Activated T-helper 1 cell treated with anti-CD3 and anti-CD28 coated beads, Interleukin-2, amount 50 U/mL, for 16 hours (primary cell): ENCODE measurements at regions not wholly inside any gene's neighbourhood (a gene's known extent, or its start where the extent isn't known, plus 50 kb on each side); places are given as distances from the start of the nearest gene placed in this dataset.

Source experiments
- DNase-seq, 2 donors: peaks; one replicate each; pipeline ENCODE4 v3.0.0-alpha.2; 2020; ENCODE audit warnings: low read depth in 1 of 2, low spot score in 1 of 2

GRCh38 chr2:2836343-2837070, 505.4 kb upstream of the MYT1L start:
- DNase-seq = no peak

DNA sequence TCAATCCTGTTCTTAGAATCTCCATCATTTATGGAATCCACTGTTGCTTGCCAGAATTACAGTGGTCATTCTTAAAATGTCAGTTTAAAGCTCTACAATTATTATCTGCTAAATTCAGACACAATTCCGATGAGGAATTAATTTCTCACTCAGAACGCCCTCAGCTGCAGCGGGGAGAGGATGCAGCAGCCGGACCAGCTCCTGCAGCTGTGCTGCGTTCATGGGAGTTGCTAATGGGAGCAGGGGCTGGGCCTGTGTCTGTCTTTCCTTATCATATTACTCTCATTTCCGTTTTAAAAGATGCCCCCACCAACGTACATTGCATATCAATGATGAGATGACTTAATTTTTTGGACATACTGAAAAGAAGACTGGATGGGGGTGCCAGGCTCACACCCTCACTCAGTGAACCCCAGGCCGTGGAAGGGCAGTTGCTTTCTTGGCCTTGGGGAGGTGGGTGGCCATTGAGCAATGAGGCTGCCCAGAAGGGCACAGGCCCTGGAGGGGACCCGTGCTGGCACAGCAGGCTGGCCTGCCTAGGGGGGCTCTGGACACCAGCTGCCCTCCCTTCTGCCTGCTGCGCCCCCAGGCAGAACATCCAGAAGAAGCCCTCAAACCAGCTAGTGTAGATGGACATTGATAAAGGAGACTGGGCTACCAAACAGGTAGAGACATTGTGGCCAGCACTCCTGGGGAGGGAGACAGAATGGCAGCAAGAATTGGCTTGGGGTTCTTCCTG, 503.6 kb upstream of the MYT1L start:
- DNase-seq = no peak

GRCh38 chr2:2834105-2834504, 503.0 kb upstream of the MYT1L start:
- no peak for DNase-seq

DNA sequence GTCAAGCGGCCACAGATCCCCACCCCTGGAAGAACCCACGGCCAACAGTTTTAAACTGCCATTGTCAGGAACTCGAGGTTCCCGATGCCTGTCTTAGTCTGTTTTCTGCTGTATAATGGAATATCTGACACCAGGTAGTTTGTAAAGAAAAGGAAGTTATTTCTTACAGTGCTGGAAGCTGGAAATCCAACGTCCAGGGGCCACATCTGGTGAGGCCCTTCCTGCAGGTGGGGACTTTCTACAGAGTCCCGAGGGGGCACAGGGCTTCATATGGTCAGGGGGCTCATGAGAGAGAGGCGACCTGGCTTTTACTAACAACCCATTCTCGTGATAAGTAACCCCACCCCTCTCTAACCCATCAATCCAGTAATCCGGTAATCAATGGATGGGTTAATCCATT, 501.6 kb upstream of the MYT1L start:
- no peak for DNase-seq

- DNase-seq = no peak
Observed at GRCh38 chr2:2831633-2832032, 500.6 kb upstream of the MYT1L start.

- DNase-seq = no peak
Observed at GRCh38 chr2:2830576-2830975, 499.5 kb upstream of the MYT1L start.

- DNase-seq = no peak
Observed at GRCh38 chr2:2828774-2829368, 497.8 kb upstream of the MYT1L start.

DNA sequence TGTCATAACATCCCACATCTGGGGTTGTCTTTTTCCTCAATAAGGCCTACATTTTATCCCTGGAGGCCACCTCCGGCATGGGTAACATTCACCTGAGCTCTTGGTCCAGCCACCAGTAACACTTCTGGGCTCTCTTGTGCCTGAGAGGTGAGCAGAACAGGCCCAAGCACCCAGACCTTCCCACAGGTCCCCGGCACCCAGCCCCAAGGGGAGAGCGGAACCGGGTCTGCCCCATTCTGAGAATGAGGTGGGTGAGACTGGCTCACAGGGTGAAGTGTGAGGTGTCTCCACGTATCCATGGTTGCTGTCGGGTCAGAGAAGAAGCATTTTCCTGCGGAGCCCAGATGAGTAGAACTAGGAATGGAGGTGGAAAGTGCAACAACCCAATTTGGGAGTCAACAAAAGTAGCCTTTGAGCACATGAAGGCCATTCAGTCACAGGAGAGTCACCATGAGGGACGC, 496.7 kb upstream of the MYT1L start:
- no peak for DNase-seq

DNA sequence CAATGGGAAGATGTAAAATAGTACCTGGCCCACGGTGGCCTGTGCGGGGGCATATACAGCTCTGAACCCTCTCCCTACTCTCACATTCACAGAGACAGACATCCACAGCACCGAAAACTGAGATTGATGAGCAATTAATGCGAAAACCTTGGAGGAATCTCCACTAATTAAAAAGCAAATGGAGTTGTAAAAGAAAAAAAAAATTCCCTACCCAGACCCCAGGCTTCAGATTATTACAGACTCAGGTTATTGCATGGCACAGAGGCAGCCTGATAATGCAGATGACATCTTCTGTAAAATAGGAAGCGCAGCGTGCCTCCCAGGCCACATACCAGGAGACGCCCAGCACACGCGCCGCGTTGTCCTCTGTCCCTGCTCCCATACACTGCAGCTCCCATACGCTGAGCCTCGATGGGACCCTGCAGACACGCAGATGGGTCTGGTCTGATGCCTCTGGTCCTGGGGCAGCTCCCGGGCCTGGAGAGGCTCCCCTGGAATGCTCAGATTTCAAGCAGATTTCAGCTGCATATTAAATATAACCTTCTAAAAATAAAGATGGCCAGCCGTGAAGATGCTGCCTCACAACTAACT, 496.1 kb upstream of the MYT1L start:
- no peak for DNase-seq

- no peak for DNase-seq
Observed at GRCh38 chr2:2826621-2827020, 495.5 kb upstream of the MYT1L start.

DNA sequence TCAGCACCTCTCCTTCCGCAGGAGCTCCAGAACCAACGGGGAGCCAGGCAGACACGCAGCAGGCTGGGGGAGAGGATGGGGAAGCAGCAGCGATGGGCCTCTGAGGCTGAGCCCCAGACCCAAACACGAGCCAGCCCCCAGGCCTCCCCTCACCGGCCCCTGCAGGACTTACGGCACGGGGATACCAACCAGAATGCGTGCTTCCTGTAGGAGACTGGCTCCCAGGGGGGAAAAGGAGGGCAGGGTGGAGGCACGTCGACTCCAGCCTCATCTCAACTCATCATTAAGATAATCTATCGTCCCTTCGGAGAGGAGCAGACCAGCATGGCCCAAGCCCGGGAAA, 495.1 kb upstream of the MYT1L start:
- DNase-seq = no peak

DNA sequence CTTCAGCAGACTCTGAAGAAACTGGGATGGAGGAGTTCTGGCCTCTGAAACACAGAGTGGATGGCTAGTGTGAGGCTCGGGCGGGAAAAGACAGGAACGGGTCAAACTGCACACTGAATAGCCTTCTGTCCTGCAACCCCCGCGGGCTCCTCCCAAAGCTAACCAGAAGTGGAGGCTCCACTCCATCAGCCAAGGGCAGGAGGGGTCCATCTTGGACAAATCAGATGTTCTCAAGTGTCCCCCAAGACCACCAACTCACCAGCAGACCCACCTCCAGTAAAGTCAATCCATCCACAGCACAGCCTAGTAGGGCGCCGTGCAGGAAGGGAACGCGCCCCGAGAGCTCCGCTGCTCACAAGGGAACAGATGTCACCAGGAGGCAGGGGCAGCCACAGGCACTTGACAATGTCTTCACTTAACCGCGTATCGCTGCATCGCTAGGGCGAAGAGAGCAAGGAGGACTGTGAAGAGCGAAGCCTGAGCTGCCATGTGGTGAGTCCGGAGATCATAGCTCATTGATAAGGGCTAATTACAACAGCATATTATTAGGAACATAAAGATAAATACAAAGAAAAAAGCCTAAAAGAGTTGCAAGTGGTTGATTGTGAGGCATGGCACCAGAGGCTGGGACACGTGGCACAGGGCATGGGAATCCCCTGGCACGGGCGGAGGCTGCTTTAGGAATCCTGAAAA, 494.6 kb upstream of the MYT1L start:
- no peak for DNase-seq

DNA sequence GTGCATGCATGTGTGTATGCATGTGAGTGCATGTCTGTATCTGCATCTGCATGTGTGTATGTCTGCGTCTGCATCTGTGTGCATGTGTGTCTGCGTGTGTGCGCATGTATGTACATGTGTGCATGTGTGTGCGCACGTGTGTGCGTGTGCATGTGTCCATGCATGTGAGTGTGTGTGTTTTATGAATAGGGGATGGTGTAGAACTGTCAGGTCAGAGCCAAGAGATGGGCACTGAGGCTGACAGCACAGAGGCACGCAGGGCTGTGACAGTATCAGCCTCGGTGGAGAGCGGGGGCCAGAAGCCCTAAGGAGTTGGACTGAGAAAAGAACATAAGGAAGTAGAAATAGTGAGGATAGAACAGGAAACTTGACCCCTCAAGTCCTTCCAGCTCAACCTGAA, 494.0 kb upstream of the MYT1L start:
- DNase-seq = no peak

GRCh38 chr2:2824588-2824987, 493.5 kb upstream of the MYT1L start:
- no peak for DNase-seq

DNA sequence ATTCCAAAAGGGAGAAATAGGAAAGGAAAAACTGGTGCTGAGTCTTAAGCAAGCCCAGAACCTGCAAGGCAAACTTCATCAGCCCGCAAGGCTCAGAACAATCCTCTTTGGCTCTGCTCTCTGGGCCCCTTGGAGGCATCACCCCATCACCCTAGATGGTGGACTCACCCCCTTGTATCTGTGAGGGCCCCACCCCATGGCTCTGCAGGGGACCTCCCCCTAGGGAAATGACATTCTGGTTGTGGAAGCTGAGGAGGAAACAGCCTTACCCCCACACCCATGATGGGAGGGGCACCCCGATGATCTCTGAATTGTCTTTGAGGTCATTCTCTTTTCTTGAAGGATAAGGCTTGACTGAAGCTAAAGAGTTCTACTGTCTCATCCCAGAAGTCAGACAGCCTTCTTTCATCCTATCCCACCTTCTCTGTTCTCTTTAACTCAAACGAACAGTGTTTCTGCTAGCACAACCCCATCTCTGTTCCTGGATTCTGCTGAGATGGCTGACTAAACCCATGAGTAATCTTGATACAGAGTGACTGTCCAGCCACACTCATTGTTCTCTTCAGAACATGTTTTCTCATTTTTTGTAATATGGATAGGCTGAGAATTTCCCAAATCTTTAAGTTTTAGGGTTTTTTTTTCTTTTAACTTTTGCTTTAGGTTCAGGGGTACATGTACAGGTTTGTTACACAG, 492.1 kb upstream of the MYT1L start:
- no peak for DNase-seq

GRCh38 chr2:2822143-2822542, 491.1 kb upstream of the MYT1L start:
- no peak for DNase-seq

- no peak for DNase-seq
Observed at GRCh38 chr2:2812648-2813047, 481.6 kb upstream of the MYT1L start.

DNA sequence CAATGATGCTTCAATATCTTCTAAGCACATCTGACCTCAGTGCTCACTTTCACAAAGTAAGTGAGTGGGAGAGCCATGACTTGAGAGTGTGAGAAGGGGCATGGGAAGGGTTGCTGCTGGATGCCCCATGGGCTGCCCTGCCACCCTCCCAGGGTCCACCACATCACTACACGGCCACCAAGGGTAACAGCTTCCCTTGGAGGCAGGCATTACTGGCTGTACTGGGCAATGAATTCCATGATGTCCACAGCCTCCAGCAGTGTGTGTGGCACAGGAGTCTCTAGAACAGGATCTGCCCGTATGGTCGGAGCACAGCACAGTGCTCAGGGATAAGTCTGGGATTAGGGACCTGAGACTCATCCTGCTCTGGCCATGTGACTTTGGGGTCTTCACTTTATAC, 481.0 kb upstream of the MYT1L start:
- DNase-seq = no peak

- DNase-seq = no peak
Observed at GRCh38 chr2:2810504-2810903, 479.4 kb upstream of the MYT1L start.

DNA sequence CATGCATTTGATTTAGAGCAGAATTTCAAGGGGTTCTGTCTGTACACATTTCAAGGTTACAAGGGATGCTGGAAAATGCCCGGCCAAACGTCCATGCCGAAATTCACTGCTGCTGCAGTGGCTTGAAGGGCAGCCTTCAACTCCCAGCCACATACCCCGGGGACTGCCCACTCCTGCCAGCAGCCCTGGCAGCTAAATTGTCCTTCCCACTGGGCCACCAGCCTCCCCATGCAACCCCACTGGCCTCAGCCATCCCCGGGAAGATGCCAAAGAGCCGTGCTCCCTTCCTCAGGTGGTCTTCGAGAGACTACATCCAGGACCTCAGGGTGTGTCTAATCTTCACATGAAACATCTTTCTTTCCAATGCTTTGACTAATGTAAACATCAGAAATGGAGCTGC, 478.7 kb upstream of the MYT1L start:
- no peak for DNase-seq

DNA sequence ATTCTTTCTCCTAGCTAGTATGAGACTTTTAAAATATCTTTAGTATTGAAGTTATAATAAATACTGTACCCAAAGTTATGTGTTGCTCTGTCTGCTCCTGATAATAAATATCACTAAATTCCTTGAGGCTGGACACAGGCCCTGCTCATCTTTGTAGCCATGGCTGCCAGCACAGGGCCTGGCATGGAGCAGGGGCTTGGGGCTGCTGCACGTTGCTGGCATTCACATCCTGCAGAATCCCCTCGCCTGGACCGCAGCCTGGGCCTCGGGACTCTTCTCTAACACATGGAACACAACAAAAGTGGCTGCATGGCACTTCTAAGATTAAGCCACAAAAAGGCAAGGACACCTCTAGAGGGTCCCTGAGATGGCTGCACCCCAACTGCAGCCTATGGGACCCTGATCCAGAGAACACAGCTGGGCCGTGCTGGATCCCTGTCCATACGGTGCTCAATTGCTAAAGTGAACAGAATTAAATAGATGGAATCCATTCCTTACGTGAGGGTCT, 477.5 kb upstream of the MYT1L start:
- no peak for DNase-seq
